WTC11 (cell line): ENCODE measurements at regions not wholly inside any gene's neighbourhood (a gene's known extent, or its start where the extent isn't known, plus 50 kb on each side); places are given as distances from the start of the nearest gene placed in this dataset.

ENCODE experiments used
- ATAC-seq: fragments of 200-7000 bp; cut with Tn5 transposase; 2 replicates; pipeline ENCODE4 v1.10.0; 2021; ENCODE audit warnings: mild to moderate bottlenecking, moderate library complexity
- CTCF ChIA-PET: fragments of 300-600 bp; sonication (Branson Sonifier 250); formaldehyde crosslinking; loops from one replicate; lab custom pipeline; 2021; ENCODE audit warnings: antibody characterized with exemption; lab: Charles Lee
- POLR2A ChIA-PET: fragments of 350-600 bp; sonication (Branson Sonifier 250); formaldehyde crosslinking; loops from one replicate; lab custom pipeline; 2021; ENCODE audit warnings: antibody characterized with exemption; lab: Charles Lee
- DNase-seq: peaks from one replicate; pipeline ENCODE4 v3.0.0; 2021; ENCODE audit warnings: low spot score
- H3K27ac Mint-ChIP-seq: 2 replicates; pipeline ENCODE4 v1.8.0; 2021; ENCODE audit warnings: mixed read lengths
- H3K27me3 Mint-ChIP-seq: 2 replicates; pipeline ENCODE4 v1.8.0; 2021; ENCODE audit warnings: low read depth, mild to moderate bottlenecking, moderate library complexity, mixed read lengths
- H3K36me3 Mint-ChIP-seq: 2 replicates; pipeline ENCODE4 v1.8.0; 2021; ENCODE audit warnings: mixed read lengths
- H3K4me1 Mint-ChIP-seq: 2 replicates; pipeline ENCODE4 v1.8.0; 2022; ENCODE audit warnings: mixed read lengths
- H3K4me3 Mint-ChIP-seq: 2 replicates; pipeline ENCODE4 v1.8.0; 2021; ENCODE audit warnings: mild to moderate bottlenecking, moderate library complexity, mixed read lengths
- H3K9me3 Mint-ChIP-seq: 2 replicates; pipeline ENCODE4 v1.8.0; 2021; ENCODE audit warnings: mixed read lengths
- ETV6 ChIP-seq: sonication (generic); formaldehyde crosslinking; IDR thresholded peaks from 2 replicates; pipeline ENCODE4 v1.8.1; 2022; ENCODE audit warnings: mild to moderate bottlenecking, missing genetic modification reagents
- NFYB ChIP-seq: sonication (generic); formaldehyde crosslinking; conservative IDR thresholded peaks from 2 replicates; pipeline ENCODE4 v1.8.0; 2022; ENCODE audit warnings: low read depth, missing genetic modification reagents
- OVOL2 ChIP-seq: fragments of 250-450 bp; sonication (Bioruptor Pico); IDR thresholded peaks from 2 replicates; pipeline ENCODE4 v1.9.0; 2021; ENCODE audit warnings: mild to moderate bottlenecking, borderline replicate concordance
- SP1 ChIP-seq: sonication (generic); formaldehyde crosslinking; conservative IDR thresholded peaks from 2 replicates; pipeline ENCODE4 v1.8.1; 2022; ENCODE audit warnings: missing genetic modification reagents
- TEAD4 ChIP-seq: sonication (generic); formaldehyde crosslinking; IDR thresholded peaks from 2 replicates; pipeline ENCODE4 v1.8.0; 2022; ENCODE audit warnings: mild to moderate bottlenecking, missing genetic modification reagents
- TP53 ChIP-seq: sonication (generic); formaldehyde crosslinking; IDR thresholded peaks from 2 replicates; pipeline ENCODE4 v1.8.1; 2023; ENCODE audit warnings: mild to moderate bottlenecking, missing genetic modification reagents
- ZNF263 ChIP-seq: sonication (generic); formaldehyde crosslinking; IDR thresholded peaks from 2 replicates; pipeline ENCODE4 v1.8.1; 2022; ENCODE audit warnings: low read depth, mild to moderate bottlenecking, moderate library complexity, missing genetic modification reagents
- ZNF512 ChIP-seq: sonication (generic); formaldehyde crosslinking; IDR thresholded peaks from 2 replicates; pipeline ENCODE4 v1.8.1; 2022; ENCODE audit warnings: missing genetic modification reagents, borderline replicate concordance
- TF ChIP-seq, protein P1 (sequence below): fragments of 250-450 bp; sonication (Bioruptor Pico); IDR thresholded peaks from 2 replicates; pipeline ENCODE4 v1.9.0; 2021; ENCODE audit warnings: mild to moderate bottlenecking
- TF ChIP-seq, protein P2 (sequence below): sonication (generic); formaldehyde crosslinking; IDR thresholded peaks from 2 replicates; pipeline ENCODE4 v1.8.1; 2023; ENCODE audit warnings: mild to moderate bottlenecking, missing genetic modification reagents
- TF ChIP-seq, protein P3 (sequence below): sonication (generic); formaldehyde crosslinking; IDR thresholded peaks from 2 replicates; pipeline ENCODE4 v1.8.0; 2022; ENCODE audit warnings: mild to moderate bottlenecking, missing genetic modification reagents
- TF ChIP-seq, protein P4 (sequence below): sonication (generic); formaldehyde crosslinking; IDR thresholded peaks from 2 replicates; pipeline ENCODE4 v1.8.0; 2023; ENCODE audit warnings: mild to moderate bottlenecking, missing genetic modification reagents

- H3K9me3 Mint-ChIP-seq, result peaks cover 14% of the 10 kb centered on the region
- ATAC-seq, result no peak
- no peak for DNase-seq
- no peak overlapping the region for H3K4me3 Mint-ChIP-seq
- no peaks in the 10 kb centered on the region for H3K27me3 Mint-ChIP-seq
- no peaks in the 10 kb centered on the region for H3K4me1 Mint-ChIP-seq
- no peak overlapping the region for H3K27ac Mint-ChIP-seq
- no peaks in the 10 kb centered on the region for H3K36me3 Mint-ChIP-seq
- ChIA-PET POLR2A (no interaction called here), CTCF (no interaction called here)
- TF ChIP-seq ETV6 (CRISPR knock-in tag) (no peak), SP1 (CRISPR knock-in tag) (no peak), OVOL2 (CRISPR knock-in tag) (no peak), ZNF512 (CRISPR knock-in tag) (no peak), TEAD4 (CRISPR knock-in tag) (no peak)
- TF ChIP-seq, protein P1, sequence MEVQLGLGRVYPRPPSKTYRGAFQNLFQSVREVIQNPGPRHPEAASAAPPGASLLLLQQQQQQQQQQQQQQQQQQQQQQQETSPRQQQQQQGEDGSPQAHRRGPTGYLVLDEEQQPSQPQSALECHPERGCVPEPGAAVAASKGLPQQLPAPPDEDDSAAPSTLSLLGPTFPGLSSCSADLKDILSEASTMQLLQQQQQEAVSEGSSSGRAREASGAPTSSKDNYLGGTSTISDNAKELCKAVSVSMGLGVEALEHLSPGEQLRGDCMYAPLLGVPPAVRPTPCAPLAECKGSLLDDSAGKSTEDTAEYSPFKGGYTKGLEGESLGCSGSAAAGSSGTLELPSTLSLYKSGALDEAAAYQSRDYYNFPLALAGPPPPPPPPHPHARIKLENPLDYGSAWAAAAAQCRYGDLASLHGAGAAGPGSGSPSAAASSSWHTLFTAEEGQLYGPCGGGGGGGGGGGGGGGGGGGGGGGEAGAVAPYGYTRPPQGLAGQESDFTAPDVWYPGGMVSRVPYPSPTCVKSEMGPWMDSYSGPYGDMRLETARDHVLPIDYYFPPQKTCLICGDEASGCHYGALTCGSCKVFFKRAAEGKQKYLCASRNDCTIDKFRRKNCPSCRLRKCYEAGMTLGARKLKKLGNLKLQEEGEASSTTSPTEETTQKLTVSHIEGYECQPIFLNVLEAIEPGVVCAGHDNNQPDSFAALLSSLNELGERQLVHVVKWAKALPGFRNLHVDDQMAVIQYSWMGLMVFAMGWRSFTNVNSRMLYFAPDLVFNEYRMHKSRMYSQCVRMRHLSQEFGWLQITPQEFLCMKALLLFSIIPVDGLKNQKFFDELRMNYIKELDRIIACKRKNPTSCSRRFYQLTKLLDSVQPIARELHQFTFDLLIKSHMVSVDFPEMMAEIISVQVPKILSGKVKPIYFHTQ (CRISPR knock-in tag), result no peak
Measured at GRCh38 chr7:125526092-125526491, 596.5 kb upstream of the POT1 start.

- DNase-seq (no peak), ATAC-seq (no peak)
- ChIA-PET POLR2A (no interaction called here), CTCF (no interaction called here)
- H3K4me3 Mint-ChIP-seq, result no peak overlapping the region
- H3K36me3 Mint-ChIP-seq, result no peaks in the 10 kb centered on the region
- H3K27ac Mint-ChIP-seq, result no peak overlapping the region
- H3K9me3 Mint-ChIP-seq, result peaks cover 13% of the 10 kb centered on the region
- TF ChIP-seq, protein P2, sequence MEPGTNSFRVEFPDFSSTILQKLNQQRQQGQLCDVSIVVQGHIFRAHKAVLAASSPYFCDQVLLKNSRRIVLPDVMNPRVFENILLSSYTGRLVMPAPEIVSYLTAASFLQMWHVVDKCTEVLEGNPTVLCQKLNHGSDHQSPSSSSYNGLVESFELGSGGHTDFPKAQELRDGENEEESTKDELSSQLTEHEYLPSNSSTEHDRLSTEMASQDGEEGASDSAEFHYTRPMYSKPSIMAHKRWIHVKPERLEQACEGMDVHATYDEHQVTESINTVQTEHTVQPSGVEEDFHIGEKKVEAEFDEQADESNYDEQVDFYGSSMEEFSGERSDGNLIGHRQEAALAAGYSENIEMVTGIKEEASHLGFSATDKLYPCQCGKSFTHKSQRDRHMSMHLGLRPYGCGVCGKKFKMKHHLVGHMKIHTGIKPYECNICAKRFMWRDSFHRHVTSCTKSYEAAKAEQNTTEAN (CRISPR knock-in tag), result no peak
- TF ChIP-seq NFYB (CRISPR knock-in tag) (no peak), ZNF263 (CRISPR knock-in tag) (no peak), ETV6 (CRISPR knock-in tag) (no peak), TP53 (CRISPR knock-in tag) (no peak)
- TF ChIP-seq, protein P3, sequence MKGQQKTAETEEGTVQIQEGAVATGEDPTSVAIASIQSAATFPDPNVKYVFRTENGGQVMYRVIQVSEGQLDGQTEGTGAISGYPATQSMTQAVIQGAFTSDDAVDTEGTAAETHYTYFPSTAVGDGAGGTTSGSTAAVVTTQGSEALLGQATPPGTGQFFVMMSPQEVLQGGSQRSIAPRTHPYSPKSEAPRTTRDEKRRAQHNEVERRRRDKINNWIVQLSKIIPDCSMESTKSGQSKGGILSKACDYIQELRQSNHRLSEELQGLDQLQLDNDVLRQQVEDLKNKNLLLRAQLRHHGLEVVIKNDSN (CRISPR knock-in tag), result no peak
- TF ChIP-seq, protein P4, sequence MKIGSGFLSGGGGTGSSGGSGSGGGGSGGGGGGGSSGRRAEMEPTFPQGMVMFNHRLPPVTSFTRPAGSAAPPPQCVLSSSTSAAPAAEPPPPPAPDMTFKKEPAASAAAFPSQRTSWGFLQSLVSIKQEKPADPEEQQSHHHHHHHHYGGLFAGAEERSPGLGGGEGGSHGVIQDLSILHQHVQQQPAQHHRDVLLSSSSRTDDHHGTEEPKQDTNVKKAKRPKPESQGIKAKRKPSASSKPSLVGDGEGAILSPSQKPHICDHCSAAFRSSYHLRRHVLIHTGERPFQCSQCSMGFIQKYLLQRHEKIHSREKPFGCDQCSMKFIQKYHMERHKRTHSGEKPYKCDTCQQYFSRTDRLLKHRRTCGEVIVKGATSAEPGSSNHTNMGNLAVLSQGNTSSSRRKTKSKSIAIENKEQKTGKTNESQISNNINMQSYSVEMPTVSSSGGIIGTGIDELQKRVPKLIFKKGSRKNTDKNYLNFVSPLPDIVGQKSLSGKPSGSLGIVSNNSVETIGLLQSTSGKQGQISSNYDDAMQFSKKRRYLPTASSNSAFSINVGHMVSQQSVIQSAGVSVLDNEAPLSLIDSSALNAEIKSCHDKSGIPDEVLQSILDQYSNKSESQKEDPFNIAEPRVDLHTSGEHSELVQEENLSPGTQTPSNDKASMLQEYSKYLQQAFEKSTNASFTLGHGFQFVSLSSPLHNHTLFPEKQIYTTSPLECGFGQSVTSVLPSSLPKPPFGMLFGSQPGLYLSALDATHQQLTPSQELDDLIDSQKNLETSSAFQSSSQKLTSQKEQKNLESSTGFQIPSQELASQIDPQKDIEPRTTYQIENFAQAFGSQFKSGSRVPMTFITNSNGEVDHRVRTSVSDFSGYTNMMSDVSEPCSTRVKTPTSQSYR, result no peak
- no peaks in the 10 kb centered on the region for H3K27me3 Mint-ChIP-seq
- peaks cover 4% of the 10 kb centered on the region for H3K4me1 Mint-ChIP-seq
Measured at GRCh38 chr7:125516194-125516593, 586.6 kb upstream of the POT1 start.

GRCh38 chr7:125512373-125512772 lies 582.7 kb upstream of the POT1 start:
- CTCF ChIA-PET, result no interaction called here
- Mint-ChIP-seq H3K27me3 (no peaks in the 10 kb centered on the region), H3K36me3 (no peaks in the 10 kb centered on the region), H3K4me3 (no peak overlapping the region), H3K4me1 (peaks cover 4% of the 10 kb centered on the region), H3K27ac (no peak overlapping the region), H3K9me3 (peaks cover 13% of the 10 kb centered on the region)
- no peak for ATAC-seq
- POLR2A ChIA-PET, result no interaction called here
- DNase-seq, result no peak
- TF ChIP-seq, protein P4, result no peak
